ENCODE measurements at regions not wholly inside any gene's neighbourhood (a gene's known extent, or its start where the extent isn't known, plus 50 kb on each side); places are given as distances from the start of the nearest gene placed in this dataset.

GRCh38 chr5:124604419-124604818 lies 142.0 kb downstream of the ZNF608 start:
- Mint-ChIP-seq H3K27me3 (ENCODE audit: low read depth) (no peaks in the 10 kb centered on the region), H3K36me3 (no peaks in the 10 kb centered on the region), H3K27ac (no peak overlapping the region), H3K4me1 (peaks cover 24% of the 10 kb centered on the region), H3K9me3 (peaks cover 7% of the 10 kb centered on the region), H3K4me3 (no peak overlapping the region)
- no peak for TF ChIP-seq CTCF (IDR thresholded peaks at IDR 0.05; ENCODE audit: unreplicated experiment)
- DNase-seq (ENCODE audit: low spot score in 2 of 2, unreplicated experiment in 2 of 2): no peak

- no peak for TF ChIP-seq CTCF (IDR thresholded peaks at IDR 0.05; ENCODE audit: unreplicated experiment)
- Mint-ChIP-seq H3K27ac (no peak overlapping the region), H3K36me3 (no peaks in the 10 kb centered on the region), H3K9me3 (no peaks in the 10 kb centered on the region), H3K4me1 (peaks cover 32% of the 10 kb centered on the region), H3K4me3 (no peak overlapping the region), H3K27me3 (ENCODE audit: low read depth) (no peaks in the 10 kb centered on the region)
- DNase-seq (ENCODE audit: low spot score in 2 of 2, unreplicated experiment in 2 of 2): no peak
These were observed 143.4 kb downstream of the ZNF608 start for GRCh38 chr5:124602925-124603650.

- no peaks in the 10 kb centered on the region for H3K27me3 Mint-ChIP-seq (ENCODE audit: low read depth)
- no peak overlapping the region for H3K4me3 Mint-ChIP-seq
- peaks cover 31% of the 10 kb centered on the region for H3K4me1 Mint-ChIP-seq
- no peak for TF ChIP-seq CTCF (IDR thresholded peaks at IDR 0.05; ENCODE audit: unreplicated experiment)
- H3K27ac Mint-ChIP-seq: peak overlapping the region; percentile 79
- no peak for DNase-seq (ENCODE audit: low spot score in 2 of 2, unreplicated experiment in 2 of 2)
- H3K36me3 Mint-ChIP-seq: no peaks in the 10 kb centered on the region
- no peaks in the 10 kb centered on the region for H3K9me3 Mint-ChIP-seq
These were observed 147.1 kb downstream of the ZNF608 start for GRCh38 chr5:124599028-124599973.

GRCh38 chr5:124596595-124597421 lies 149.6 kb downstream of the ZNF608 start:
- Mint-ChIP-seq H3K27me3 (ENCODE audit: low read depth) (no peaks in the 10 kb centered on the region), H3K4me3 (no peak overlapping the region), H3K27ac (peak overlapping the region; percentile 68), H3K36me3 (no peaks in the 10 kb centered on the region), H3K4me1 (peaks cover 31% of the 10 kb centered on the region), H3K9me3 (no peaks in the 10 kb centered on the region)
- TF ChIP-seq CTCF (IDR thresholded peaks at IDR 0.05; ENCODE audit: unreplicated experiment): no peak
- DNase-seq (ENCODE audit: low spot score in 2 of 2, unreplicated experiment in 2 of 2): no peak

- H3K36me3 Mint-ChIP-seq: no peaks in the 10 kb centered on the region
- no peak overlapping the region for H3K4me3 Mint-ChIP-seq
- H3K4me1 Mint-ChIP-seq: peaks cover 17% of the 10 kb centered on the region
These were observed 152.5 kb downstream of the ZNF608 start for GRCh38 chr5:124593952-124594351.

More at GRCh38 chr5:124593952-124594351, 152.5 kb downstream of the ZNF608 start:
- no peak for DNase-seq (ENCODE audit: low spot score in 2 of 2, unreplicated experiment in 2 of 2)
- Mint-ChIP-seq H3K27ac (no peak overlapping the region), H3K9me3 (peaks cover 7% of the 10 kb centered on the region), H3K27me3 (ENCODE audit: low read depth) (no peaks in the 10 kb centered on the region)
- TF ChIP-seq CTCF (IDR thresholded peaks at IDR 0.05; ENCODE audit: unreplicated experiment): no peak
